HepG2 (cell line): ENCODE measurements at regions not wholly inside any gene's neighbourhood (a gene's known extent, or its start where the extent isn't known, plus 50 kb on each side); places are given as distances from the start of the nearest gene placed in this dataset.

Experiments
- ATAC-seq: fragments of 200-7000 bp; cut with Tn5 transposase; 3 replicates; pipeline ENCODE4 v1.9.1; 2020; ENCODE audit warnings: mild to moderate bottlenecking, moderate library complexity
- BruUV-seq: library from RNA; stranded (reverse); fragments of 400-500 nt; replicated peaks from 2 replicates; lab custom pipeline; 2021; lab: Mats Ljungman, UMichigan
- CTCF ChIA-PET: fragments of 300-600 bp; formaldehyde crosslinking; extraction: SDS; loops from one replicate; lab custom pipeline; 2021; ENCODE audit warnings: low total read pairs, inconsistent platforms, low intra/inter-chr PET ratio; lab: Yijun Ruan, JAX
- POLR2A ChIA-PET: fragments of 350-600 bp; sonication (Branson Sonifier 250); formaldehyde crosslinking; loops from one replicate; lab custom pipeline; 2020; ENCODE audit warnings: antibody characterized with exemption, inconsistent platforms; lab: Yijun Ruan, JAX
- DNase-seq: peaks from one replicate; pipeline ENCODE4 v3.0.0-alpha.2; 2015; ENCODE audit warnings: low spot score
- FAIRE-seq: peaks from 3 replicates; lab custom pipeline; 2011; peaks lifted over from hg19 to GRCh38; lab: Jason Lieb, UNC
- H2AFZ ChIP-seq: one replicate; pipeline ENCODE4 v1.6.1; 2011; ENCODE audit warnings: low read length, inconsistent platforms
- H3K27ac ChIP-seq: fragments of 300-600 bp; 3 replicates; pipeline ENCODE4 v1.8.0; 2011; ENCODE audit warnings: mixed run types, mild to moderate bottlenecking, mixed read lengths, low read length, inconsistent platforms; ENCODE audit not compliant: insufficient read depth; ENCODE audit errors: extremely low read length
- H3K27me3 ChIP-seq, 2 experiments: fragments of 200-600 bp in 1 of 2; 2 replicates in 1 of 2; 3 replicates in 1 of 2; pipeline versions ENCODE4 v1.6.0 to v1.8.0; 2011; ENCODE audit warnings: low read length in 2 of 2, mild to moderate bottlenecking in 2 of 2, moderate library complexity in 2 of 2, inconsistent platforms in 1 of 2; ENCODE audit not compliant: insufficient read depth in 2 of 2, control insufficient read depth in 1 of 2
- H3K36me3 ChIP-seq, 2 experiments: fragments of 200-600 bp in 1 of 2; replicated peaks in 1 of 2; 2 replicates in 1 of 2; 3 replicates in 1 of 2; pipeline versions ENCODE4 v1.5.1 to v1.8.0; 2011; ENCODE audit warnings: low read length in 2 of 2, inconsistent platforms in 1 of 2; ENCODE audit not compliant: insufficient read depth in 2 of 2, control insufficient read depth in 1 of 2
- H3K4me1 ChIP-seq: 2 replicates; pipeline ENCODE4 v1.5.1; 2012; ENCODE audit warnings: low read length, inconsistent platforms; ENCODE audit not compliant: insufficient read depth
- H3K4me2 ChIP-seq: 2 replicates; pipeline ENCODE4 v1.6.0; 2011; ENCODE audit warnings: low read depth, low read length, inconsistent platforms
- H3K4me3 ChIP-seq, 3 experiments: fragments of 200-600 bp in 1 of 3; sonication (generic), shearing (Covaris generic) in 1 of 3; replicated peaks in 1 of 3; 2 replicates each; pipeline ENCODE4 v1.5.1; 2011 to 2016; ENCODE audit warnings: low read length in 3 of 3, inconsistent platforms in 2 of 3, low read depth in 2 of 3, mild to moderate bottlenecking in 2 of 3, control low read depth in 1 of 3, mixed read lengths in 1 of 3; ENCODE audit not compliant: insufficient read depth in 1 of 3
- H3K79me2 ChIP-seq: one replicate; pipeline ENCODE4 v1.6.1; 2011; ENCODE audit warnings: low read length, inconsistent platforms; ENCODE audit not compliant: insufficient read depth
- H3K9ac ChIP-seq: 2 replicates; pipeline ENCODE4 v1.6.0; 2011; ENCODE audit warnings: mild to moderate bottlenecking, low read depth, low read length, inconsistent platforms; ENCODE audit not compliant: insufficient read depth
- H3K9me3 ChIP-seq: 2 replicates; pipeline ENCODE4 v1.5.1; 2012; ENCODE audit warnings: mild to moderate bottlenecking, low read length
- H4K20me1 ChIP-seq: 2 replicates; pipeline ENCODE4 v1.6.0; 2011; ENCODE audit warnings: inconsistent platforms, mild to moderate bottlenecking, low read length, moderate library complexity; ENCODE audit not compliant: insufficient read depth
- ARID2 ChIP-seq: sonication (generic); formaldehyde crosslinking; IDR thresholded peaks from 2 replicates; pipeline ENCODE4 v1.8.1; 2022; ENCODE audit warnings: mild to moderate bottlenecking, missing genetic modification reagents, borderline replicate concordance
- CCDC6 ChIP-seq: sonication (generic); formaldehyde crosslinking; IDR thresholded peaks from 2 replicates; pipeline ENCODE4 v1.8.1; 2022; ENCODE audit warnings: mild to moderate bottlenecking, missing genetic modification reagents, moderate library complexity
- FOSL2 ChIP-seq: sonication (generic); formaldehyde crosslinking; IDR thresholded peaks from 2 replicates; pipeline ENCODE4 v1.4.0; 2020; ENCODE audit warnings: missing genetic modification reagents
- GABPB1 ChIP-seq: IDR thresholded peaks from 2 replicates; pipeline ENCODE4 v1.6.1; 2016; ENCODE audit warnings: mild to moderate bottlenecking, missing genetic modification reagents, moderate library complexity, missing compliant biosample characterization
- MTERF4 ChIP-seq: sonication (generic); formaldehyde crosslinking; IDR thresholded peaks from 2 replicates; pipeline ENCODE4 v1.8.0; 2023; ENCODE audit warnings: mild to moderate bottlenecking, missing genetic modification reagents
- NKX3-1 ChIP-seq: sonication (generic); formaldehyde crosslinking; IDR thresholded peaks from 2 replicates; pipeline ENCODE4 v1.5.0; 2020; ENCODE audit warnings: missing genetic modification reagents
- PATZ1 ChIP-seq: sonication (generic); formaldehyde crosslinking; IDR thresholded peaks from 2 replicates; pipeline ENCODE4 v1.4.0; 2020; ENCODE audit warnings: missing genetic modification reagents
- SIN3A ChIP-seq: IDR thresholded peaks from 2 replicates; pipeline ENCODE4 v1.6.1; 2011; ENCODE audit warnings: low read depth, mild to moderate bottlenecking, control low read depth, low read length, borderline replicate concordance
- SPEN ChIP-seq: sonication (generic); formaldehyde crosslinking; IDR thresholded peaks from 2 replicates; pipeline ENCODE4 v1.5.1; 2020; ENCODE audit warnings: low read depth, mild to moderate bottlenecking, missing genetic modification reagents
- TBX2 ChIP-seq: sonication (generic); formaldehyde crosslinking; IDR thresholded peaks from 2 replicates; pipeline ENCODE4 v1.5.0; 2020; ENCODE audit warnings: missing genetic modification reagents, mild to moderate bottlenecking, borderline replicate concordance
- TGIF2 ChIP-seq: IDR thresholded peaks from 2 replicates; pipeline ENCODE4 v1.6.1; 2016; ENCODE audit warnings: control low read depth, missing compliant biosample characterization
- THAP11 ChIP-seq: IDR thresholded peaks from 2 replicates; pipeline ENCODE4 v1.6.1; 2016; ENCODE audit warnings: missing biosample characterization, missing genetic modification reagents
- ZNF460 ChIP-seq: sonication (generic); formaldehyde crosslinking; IDR thresholded peaks from 2 replicates; pipeline ENCODE4 v1.5.1; 2020; ENCODE audit warnings: missing genetic modification reagents, mild to moderate bottlenecking, borderline replicate concordance
- WGBS: methylation state at CpG from one replicate; pipeline ENCODE4 v1.1.6; 2017; ENCODE audit warnings: low lambda C conversion rate; 5-methylcytosine and 5-hydroxymethylcytosine counted together
- in situ Hi-C: cut with HindIII; loops from 2 replicates; pipeline ENCODE4 v1.10.0; 2017; ENCODE audit warnings: low pct_unique_long_range_greater_than_20kb; ENCODE audit not compliant: extremely low pct_ligation_motif_present
- intact Hi-C: fragments of 100-400 bp; cut with micrococcal nuclease; formaldehyde crosslinking; loops from one replicate; pipeline ENCODE4 v1.10.0; 2022; ENCODE audit not compliant: unreplicated experiment

- ChIA-PET CTCF (no interaction called here), POLR2A (no interaction called here)
- in situ Hi-C loops, result no loop called here
- H3K4me2 ChIP-seq, result no peak overlapping the region
- H3K27me3 ChIP-seq, result no peaks in the 10 kb centered on the region; a peak in 1 of 5 replicates
- ATAC-seq (no peak), FAIRE-seq (no peak)
- H3K36me3 ChIP-seq, result no peaks in the 10 kb centered on the region
- no TSS peak for BruUV-seq
- H3K9ac ChIP-seq, result no peak overlapping the region
- intact Hi-C loops, result no loop called here
- no peaks in the 10 kb centered on the region for H3K9me3 ChIP-seq
- TF ChIP-seq SPEN (CRISPR knock-in tag) (no peak), NKX3-1 (no peak), ARID2 (no peak), ZNF460 (CRISPR knock-in tag) (no peak), PATZ1 (CRISPR knock-in tag) (no peak), GABPB1 (CRISPR knock-in tag) (no peak), MTERF4 (CRISPR knock-in tag) (no peak), FOSL2 (CRISPR knock-in tag) (no peak), SIN3A (no peak), TBX2 (CRISPR knock-in tag) (no peak), CCDC6 (CRISPR knock-in tag) (no peak), TGIF2 (CRISPR knock-in tag) (no peak), THAP11 (CRISPR knock-in tag) (no peak)
- TF ChIP-seq, all 625 proteins: peak for 0
- Histone ChIP-seq H2AFZ (no peak overlapping the region), H4K20me1 (no peaks in the 10 kb centered on the region), H3K27ac (no peak overlapping the region), H3K4me1 (no peaks in the 10 kb centered on the region), H3K4me3 (no peak overlapping the region), H3K79me2 (no peaks in the 10 kb centered on the region)
- WGBS, result 41% methylated on average over 7 of the region's 7 CpGs
- DNase-seq, result no peak
Observed at GRCh38 chr2:60379216-60379615, 174.2 kb downstream of the BCL11A start.
